NCI-H69 (cell line): ENCODE measurements at regions not wholly inside any gene's neighbourhood (a gene's known extent, or its start where the extent isn't known, plus 50 kb on each side); places are given as distances from the start of the nearest gene placed in this dataset.

ENCODE experiments used
- DNase-seq: peaks from one replicate; lab custom pipeline; 2025; lab: John Stamatoyannopoulos, UW

GRCh38 chr22:27687984-27688545 lies 113.5 kb downstream of the MN1 start:
- DNase-seq = no peak

GRCh38 chr22:27689664-27690063 lies 111.9 kb downstream of the MN1 start:
- DNase-seq = no peak

- DNase-seq = no peak
Measured at GRCh38 chr22:27690599-27690998, 111.0 kb downstream of the MN1 start.

GRCh38 chr22:27692243-27692642 lies 109.3 kb downstream of the MN1 start:
- DNase-seq = no peak

GRCh38 chr22:27695925-27696324 lies 105.6 kb downstream of the MN1 start:
- no peak for DNase-seq

- DNase-seq = no peak
Measured at GRCh38 chr22:27697888-27698287, 103.7 kb downstream of the MN1 start.
